Suprapubic skin (tissue), 4 donors: ENCODE measurements at regions not wholly inside any gene's neighbourhood (a gene's known extent, or its start where the extent isn't known, plus 50 kb on each side); places are given as distances from the start of the nearest gene placed in this dataset.

Experiments
- DNase-seq, 2 donors: peaks; one replicate each; pipeline ENCODE4 v3.0.0-alpha.2; 2019; ENCODE audit warnings: low spot score in 2 of 2
- H3K27ac ChIP-seq: fragments of 200-600 bp; sonication (generic); one replicate; pipeline ENCODE4 v1.5.1; 2019
- H3K27me3 ChIP-seq: fragments of 200-600 bp; sonication (generic); one replicate; pipeline ENCODE4 v1.5.1; 2019
- H3K36me3 ChIP-seq: fragments of 200-600 bp; sonication (generic); one replicate; pipeline ENCODE4 v1.5.1; 2019
- H3K4me1 ChIP-seq: fragments of 200-600 bp; sonication (generic); one replicate; pipeline ENCODE4 v1.5.1; 2019
- H3K4me3 ChIP-seq: fragments of 200-600 bp; sonication (generic); one replicate; pipeline ENCODE4 v1.5.1; 2019; ENCODE audit warnings: mild to moderate bottlenecking
- H3K9me3 ChIP-seq: fragments of 200-600 bp; sonication (generic); one replicate; pipeline ENCODE4 v1.5.1; 2019
- CTCF ChIP-seq, 2 donors: fragments of 200-600 bp in 1 of 2; fragments of 450-650 bp in 1 of 2; sonication (generic) in 1 of 2; IDR thresholded peaks; one replicate each; pipeline ENCODE4 v1.5.1; 2016 to 2019; ENCODE audit warnings: antibody characterized with exemption in 2 of 2, mild to moderate bottlenecking in 1 of 2, moderate library complexity in 1 of 2
- EP300 ChIP-seq: sonication (generic); formaldehyde crosslinking; IDR thresholded peaks from one replicate; pipeline ENCODE4 v1.6.1; 2017; ENCODE audit warnings: antibody characterized with exemption
- POLR2A ChIP-seq, 2 donors: fragments of 450-650 bp; IDR thresholded peaks; one replicate each; pipeline ENCODE4 v1.6.1; 2017; ENCODE audit warnings: antibody characterized with exemption in 2 of 2, mild to moderate bottlenecking in 2 of 2, moderate library complexity in 2 of 2
- POLR2AphosphoS5 ChIP-seq, 3 donors: sonication (generic); formaldehyde crosslinking; IDR thresholded peaks; one replicate each; pipeline ENCODE4 v1.6.1; 2017; ENCODE audit warnings: antibody characterized with exemption in 3 of 3
- WGBS: methylation state at CpG from one replicate; pipeline ENCODE4 v1.1.5; 2018; 5-methylcytosine and 5-hydroxymethylcytosine counted together

GRCh38 chr5:166746506-166746905, 1544.9 kb upstream of the WWC1 start:
- TF ChIP-seq POLR2AphosphoS5 (IDR thresholded peaks at IDR 0.05) = no peak
- no peak for TF ChIP-seq CTCF (IDR thresholded peaks at IDR 0.05)
- TF ChIP-seq EP300 = no peak
- no peak for TF ChIP-seq POLR2A (IDR thresholded peaks at IDR 0.05)
- Histone ChIP-seq H3K4me1 (no peaks in the 10 kb centered on the region), H3K27me3 (no peaks in the 10 kb centered on the region), H3K4me3 (no peak overlapping the region), H3K36me3 (no peaks in the 10 kb centered on the region), H3K9me3 (no peaks in the 10 kb centered on the region), H3K27ac (no peak overlapping the region)
- WGBS = 87% methylated on average over 2 of the region's 2 CpGs
- DNase-seq = no peak

- DNase-seq = no peak
- Histone ChIP-seq H3K27ac (no peak overlapping the region), H3K27me3 (no peaks in the 10 kb centered on the region), H3K9me3 (no peaks in the 10 kb centered on the region), H3K4me3 (no peak overlapping the region), H3K36me3 (no peaks in the 10 kb centered on the region), H3K4me1 (no peaks in the 10 kb centered on the region)
- TF ChIP-seq EP300 = no peak
- no peak for TF ChIP-seq POLR2AphosphoS5 (IDR thresholded peaks at IDR 0.05)
- TF ChIP-seq POLR2A (IDR thresholded peaks at IDR 0.05) = no peak
- TF ChIP-seq CTCF (IDR thresholded peaks at IDR 0.05) = no peak
Observed at GRCh38 chr5:166750376-166750775, 1541.1 kb upstream of the WWC1 start.

DNA sequence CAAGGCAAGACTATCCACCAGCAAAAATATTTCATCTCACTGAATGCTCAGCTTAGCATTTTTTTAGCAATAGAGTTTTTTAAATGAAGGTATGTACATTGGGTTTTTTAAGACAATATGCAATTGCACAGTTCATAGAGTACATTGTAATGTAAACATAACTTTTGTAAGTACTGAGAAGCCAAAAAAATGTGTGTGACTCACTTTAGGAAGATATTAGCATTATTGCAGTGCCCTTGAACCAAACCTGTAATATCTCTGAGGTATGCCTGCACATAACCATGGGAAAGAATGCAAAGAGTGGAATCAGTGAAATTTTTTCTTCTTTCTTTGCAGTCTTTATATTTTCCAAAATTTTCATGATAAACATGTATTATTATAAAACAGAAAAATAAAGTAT, 1533.3 kb upstream of the WWC1 start:
- H3K27me3 ChIP-seq = no peaks in the 10 kb centered on the region
- H3K4me3 ChIP-seq = no peak overlapping the region
- TF ChIP-seq EP300 (no peak), CTCF (IDR thresholded peaks at IDR 0.05) (no peak), POLR2A (IDR thresholded peaks at IDR 0.05) (no peak)
- no peaks in the 10 kb centered on the region for H3K4me1 ChIP-seq
- H3K36me3 ChIP-seq = no peaks in the 10 kb centered on the region
- H3K27ac ChIP-seq = no peak overlapping the region
- DNase-seq = no peak
- H3K9me3 ChIP-seq = no peaks in the 10 kb centered on the region

GRCh38 chr5:166767858-166768257, 1523.6 kb upstream of the WWC1 start:
- Histone ChIP-seq H3K4me3 (no peak overlapping the region), H3K4me1 (no peaks in the 10 kb centered on the region), H3K27me3 (no peaks in the 10 kb centered on the region), H3K9me3 (no peaks in the 10 kb centered on the region), H3K27ac (no peak overlapping the region), H3K36me3 (no peaks in the 10 kb centered on the region)
- TF ChIP-seq EP300 (no peak), POLR2A (IDR thresholded peaks at IDR 0.05) (no peak), CTCF (IDR thresholded peaks at IDR 0.05) (no peak), POLR2AphosphoS5 (IDR thresholded peaks at IDR 0.05) (no peak)
- 78% methylated on average over 5 of the region's 5 CpGs for WGBS
- no peak for DNase-seq

GRCh38 chr5:166768536-166768935, 1522.9 kb upstream of the WWC1 start:
- no peak for DNase-seq
- no peak for TF ChIP-seq CTCF (IDR thresholded peaks at IDR 0.05)
- TF ChIP-seq EP300 = no peak
- no peak for TF ChIP-seq POLR2A (IDR thresholded peaks at IDR 0.05)
- TF ChIP-seq POLR2AphosphoS5 (IDR thresholded peaks at IDR 0.05) = no peak
- Histone ChIP-seq H3K27me3 (no peaks in the 10 kb centered on the region), H3K36me3 (no peaks in the 10 kb centered on the region), H3K27ac (no peak overlapping the region), H3K4me3 (no peak overlapping the region), H3K9me3 (no peaks in the 10 kb centered on the region), H3K4me1 (no peaks in the 10 kb centered on the region)
- WGBS = 46% methylated on average over 2 of the region's 2 CpGs
